ENCODE measurements at regions not wholly inside any gene's neighbourhood (a gene's known extent, or its start where the extent isn't known, plus 50 kb on each side); places are given as distances from the start of the nearest gene placed in this dataset.

DNA sequence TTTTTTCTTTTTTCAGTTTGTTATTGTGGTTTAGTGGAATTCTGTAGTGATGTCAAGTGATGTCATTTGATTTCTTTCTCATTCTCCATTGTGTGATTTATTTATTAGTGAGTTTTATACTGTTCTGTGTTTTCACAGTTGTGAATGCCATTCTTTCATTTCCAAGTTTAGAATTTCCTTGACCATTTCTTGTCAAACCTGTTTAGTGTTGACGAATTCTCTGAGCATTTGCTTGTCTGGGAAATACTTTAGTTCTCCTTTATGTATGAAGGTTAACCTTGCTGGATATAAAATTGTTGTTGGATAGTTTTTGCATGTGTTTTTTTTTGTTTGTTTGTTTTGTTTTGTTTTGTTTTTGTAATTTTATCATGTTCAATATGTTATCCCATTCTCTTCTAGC, 633.6 kb upstream of the FAT3 start:
- intact Hi-C loops (cut with DNase I) = no loop called here
- Histone ChIP-seq H3K4me3 (no peak overlapping the region), H3K36me3 (no peaks in the 10 kb centered on the region), H3K27me3 (no peaks in the 10 kb centered on the region), H3K27ac (no peak overlapping the region), H3K4me1 (no peaks in the 10 kb centered on the region), H3K9me3 (no peaks in the 10 kb centered on the region)
- TF ChIP-seq, protein P1, sequence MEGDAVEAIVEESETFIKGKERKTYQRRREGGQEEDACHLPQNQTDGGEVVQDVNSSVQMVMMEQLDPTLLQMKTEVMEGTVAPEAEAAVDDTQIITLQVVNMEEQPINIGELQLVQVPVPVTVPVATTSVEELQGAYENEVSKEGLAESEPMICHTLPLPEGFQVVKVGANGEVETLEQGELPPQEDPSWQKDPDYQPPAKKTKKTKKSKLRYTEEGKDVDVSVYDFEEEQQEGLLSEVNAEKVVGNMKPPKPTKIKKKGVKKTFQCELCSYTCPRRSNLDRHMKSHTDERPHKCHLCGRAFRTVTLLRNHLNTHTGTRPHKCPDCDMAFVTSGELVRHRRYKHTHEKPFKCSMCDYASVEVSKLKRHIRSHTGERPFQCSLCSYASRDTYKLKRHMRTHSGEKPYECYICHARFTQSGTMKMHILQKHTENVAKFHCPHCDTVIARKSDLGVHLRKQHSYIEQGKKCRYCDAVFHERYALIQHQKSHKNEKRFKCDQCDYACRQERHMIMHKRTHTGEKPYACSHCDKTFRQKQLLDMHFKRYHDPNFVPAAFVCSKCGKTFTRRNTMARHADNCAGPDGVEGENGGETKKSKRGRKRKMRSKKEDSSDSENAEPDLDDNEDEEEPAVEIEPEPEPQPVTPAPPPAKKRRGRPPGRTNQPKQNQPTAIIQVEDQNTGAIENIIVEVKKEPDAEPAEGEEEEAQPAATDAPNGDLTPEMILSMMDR (IDR thresholded peaks at IDR 0.05) = no peak
- no peak for TF ChIP-seq POLR2A (IDR thresholded peaks at IDR 0.05)
- ATAC-seq (no peak), DNase-seq (no peak)
- WGBS (ENCODE audit: insufficient coverage, low coverage, low lambda C conversion rate, missing lambda C conversion rate) = 58% methylated on average over 1 of the region's 1 CpG

DNA sequence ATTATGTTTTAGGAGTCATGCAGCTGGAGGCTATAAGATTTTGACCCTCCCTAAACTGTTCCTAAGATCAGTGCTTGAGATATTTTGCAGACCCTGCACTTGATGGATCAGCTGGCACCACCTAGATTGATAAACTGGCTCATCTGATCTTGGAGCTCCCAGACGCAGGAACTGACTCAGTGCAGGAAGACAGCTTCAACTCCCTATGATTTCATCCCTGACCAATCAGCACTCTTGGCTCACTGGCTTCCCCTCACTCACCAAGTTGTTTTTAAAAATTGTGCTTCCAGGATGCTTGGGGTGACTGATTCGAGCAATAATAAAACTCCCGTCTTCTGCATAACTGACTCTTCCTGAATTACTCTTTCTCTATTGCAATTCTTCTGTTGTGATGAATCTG, 637.5 kb upstream of the FAT3 start:
- no peaks in the 10 kb centered on the region for H3K27me3 ChIP-seq
- intact Hi-C loops (cut with DNase I) = no loop called here
- DNase-seq (no peak), ATAC-seq (no peak)
- no peak overlapping the region for H3K4me3 ChIP-seq
- 29% methylated on average over 2 of the region's 3 CpGs for WGBS (ENCODE audit: insufficient coverage, low coverage, low lambda C conversion rate, missing lambda C conversion rate)
- H3K4me1 ChIP-seq = no peaks in the 10 kb centered on the region
- H3K27ac ChIP-seq = no peak overlapping the region
- TF ChIP-seq, protein P1 (IDR thresholded peaks at IDR 0.05) = no peak
- no peak for TF ChIP-seq POLR2A (IDR thresholded peaks at IDR 0.05)
- H3K9me3 ChIP-seq = no peaks in the 10 kb centered on the region
- no peaks in the 10 kb centered on the region for H3K36me3 ChIP-seq

DNA sequence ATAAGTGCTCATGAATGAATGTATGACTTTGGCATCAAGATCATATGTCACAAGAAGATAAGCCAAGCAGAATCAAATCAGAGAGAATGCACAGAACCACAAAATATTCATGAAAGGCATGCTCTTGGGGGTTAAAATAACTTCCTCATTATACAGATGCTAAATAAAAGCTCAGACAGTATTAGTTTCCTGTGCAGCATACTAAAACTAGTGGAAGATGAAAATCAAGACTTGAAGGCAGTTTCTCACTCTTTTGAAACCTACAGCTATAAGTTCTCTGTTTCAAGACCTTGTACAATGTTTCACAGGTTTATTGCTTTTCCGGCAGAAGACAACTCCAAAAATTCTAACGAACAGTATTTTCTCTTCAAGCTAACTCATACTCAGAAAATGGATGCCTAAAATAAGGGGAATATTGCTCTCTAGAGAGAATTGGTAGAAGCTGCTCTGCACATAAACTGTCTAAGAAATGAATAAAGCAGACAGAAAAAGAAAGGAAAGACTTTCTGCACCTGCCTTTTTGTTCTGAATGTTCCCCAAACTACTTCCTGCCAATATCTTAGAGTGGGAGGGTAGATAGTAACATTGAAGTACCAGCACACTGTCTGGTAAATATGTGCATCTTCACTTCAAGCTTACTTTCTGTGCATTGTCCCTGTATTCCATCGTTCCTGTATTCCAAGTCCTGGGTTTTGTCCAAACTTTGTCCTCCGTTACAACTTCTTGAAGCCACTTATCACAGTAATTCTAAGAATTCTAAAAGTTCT, 639.4 kb upstream of the FAT3 start:
- DNase-seq (no peak), ATAC-seq (no peak)
- intact Hi-C loops (cut with DNase I) = no loop called here
- Histone ChIP-seq H3K27me3 (no peaks in the 10 kb centered on the region), H3K9me3 (no peaks in the 10 kb centered on the region), H3K36me3 (no peaks in the 10 kb centered on the region), H3K27ac (no peak overlapping the region), H3K4me1 (no peaks in the 10 kb centered on the region), H3K4me3 (no peak overlapping the region)
- WGBS (ENCODE audit: insufficient coverage, low coverage, low lambda C conversion rate, missing lambda C conversion rate) = 64% methylated on average over 4 of the region's 4 CpGs
- TF ChIP-seq, protein P1 (IDR thresholded peaks at IDR 0.05) = no peak
- TF ChIP-seq POLR2A (IDR thresholded peaks at IDR 0.05) = no peak

DNA sequence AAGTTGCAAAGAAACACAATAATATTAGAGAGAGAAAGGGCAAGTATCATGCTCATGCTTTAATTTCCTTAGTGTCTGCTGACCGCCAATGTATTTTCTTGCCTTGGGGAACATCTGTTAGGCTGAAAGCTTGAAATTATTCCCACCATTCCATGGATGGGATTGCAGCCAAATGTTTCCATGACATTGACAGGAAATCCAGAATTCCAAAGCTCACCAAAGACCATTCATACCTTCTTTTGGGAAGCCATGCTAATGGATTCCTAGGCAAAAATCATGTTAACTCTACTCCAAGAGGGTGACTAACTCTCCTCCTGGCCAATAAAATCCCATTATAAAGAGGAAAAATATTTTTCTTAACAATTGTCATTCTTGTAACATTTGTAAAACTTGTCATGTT, 661.4 kb upstream of the FAT3 start:
- 89% methylated on average over 1 of the region's 1 CpG for WGBS (ENCODE audit: insufficient coverage, low coverage, low lambda C conversion rate, missing lambda C conversion rate)
- TF ChIP-seq POLR2A (IDR thresholded peaks at IDR 0.05) = no peak
- TF ChIP-seq, protein P1 (IDR thresholded peaks at IDR 0.05) = no peak
- no peak for DNase-seq
- ATAC-seq = no peak
- intact Hi-C loops (cut with DNase I) = no loop called here
- H3K27me3 ChIP-seq = no peaks in the 10 kb centered on the region
- H3K4me1 ChIP-seq = no peaks in the 10 kb centered on the region
- H3K4me3 ChIP-seq = no peak overlapping the region
- no peaks in the 10 kb centered on the region for H3K9me3 ChIP-seq
- no peaks in the 10 kb centered on the region for H3K36me3 ChIP-seq
- no peak overlapping the region for H3K27ac ChIP-seq
